Cardiac muscle cell (in vitro differentiated cells and primary cell): ENCODE measurements at regions not wholly inside any gene's neighbourhood (a gene's known extent, or its start where the extent isn't known, plus 50 kb on each side); places are given as distances from the start of the nearest gene placed in this dataset.

Source experiments
- DNase-seq, 2 donors: peaks; one replicate each; pipeline versions ENCODE4 v3.0.0 to v3.0.0-alpha.2; 2010 to 2017; ENCODE audit warnings: low read depth in 1 of 2, low spot score in 1 of 2
- H3K27ac ChIP-seq: fragments of 200-600 bp; sonication (generic); 2 replicates; pipeline ENCODE4 v1.5.1; 2016
- H3K27me3 ChIP-seq: fragments of 200-600 bp; sonication (generic); 2 replicates; pipeline ENCODE4 v1.6.0; 2016; ENCODE audit warnings: control low read depth
- H3K36me3 ChIP-seq: fragments of 200-600 bp; sonication (generic); 2 replicates; pipeline ENCODE4 v1.5.1; 2016; ENCODE audit warnings: control low read depth
- H3K4me1 ChIP-seq: fragments of 200-600 bp; sonication (generic); 2 replicates; pipeline ENCODE4 v1.8.1; 2017; ENCODE audit warnings: low read depth, mild to moderate bottlenecking, mixed run types
- H3K4me3 ChIP-seq: fragments of 200-600 bp; sonication (generic); 2 replicates; pipeline ENCODE4 v1.5.1; 2016; ENCODE audit warnings: mild to moderate bottlenecking
- H3K9me3 ChIP-seq: fragments of 200-600 bp; sonication (generic); 2 replicates; pipeline ENCODE4 v1.5.1; 2017; ENCODE audit warnings: low read depth, mild to moderate bottlenecking, control low read depth
- TF ChIP-seq, protein P1 (sequence below): IDR thresholded peaks from 2 replicates; pipeline ENCODE4 v1.5.1; 2012; ENCODE audit warnings: low read depth, mild to moderate bottlenecking, low read length

DNA sequence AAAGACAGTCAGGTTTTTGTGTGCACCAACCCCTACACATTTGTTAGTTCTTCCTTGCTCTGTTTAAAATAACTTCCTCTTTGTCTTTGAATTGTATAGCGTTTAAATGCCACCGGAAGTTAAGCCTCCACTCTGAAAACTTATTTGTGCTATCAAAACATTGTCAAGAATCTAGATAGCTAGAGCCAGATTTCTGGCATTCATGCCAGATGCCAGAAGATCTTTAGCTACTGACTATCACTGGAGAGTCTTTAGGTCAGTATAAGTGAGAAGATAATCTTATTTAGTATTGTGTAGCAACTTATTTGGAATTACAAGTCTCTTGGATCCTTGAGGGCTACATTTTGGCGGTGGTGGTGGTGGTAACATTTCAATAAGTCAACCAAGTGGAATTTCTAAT, 63.4 kb upstream of the ADAM23 start:
- Histone ChIP-seq H3K9me3 (no peaks in the 10 kb centered on the region), H3K27ac (no peak overlapping the region)
- TF ChIP-seq, protein P1, sequence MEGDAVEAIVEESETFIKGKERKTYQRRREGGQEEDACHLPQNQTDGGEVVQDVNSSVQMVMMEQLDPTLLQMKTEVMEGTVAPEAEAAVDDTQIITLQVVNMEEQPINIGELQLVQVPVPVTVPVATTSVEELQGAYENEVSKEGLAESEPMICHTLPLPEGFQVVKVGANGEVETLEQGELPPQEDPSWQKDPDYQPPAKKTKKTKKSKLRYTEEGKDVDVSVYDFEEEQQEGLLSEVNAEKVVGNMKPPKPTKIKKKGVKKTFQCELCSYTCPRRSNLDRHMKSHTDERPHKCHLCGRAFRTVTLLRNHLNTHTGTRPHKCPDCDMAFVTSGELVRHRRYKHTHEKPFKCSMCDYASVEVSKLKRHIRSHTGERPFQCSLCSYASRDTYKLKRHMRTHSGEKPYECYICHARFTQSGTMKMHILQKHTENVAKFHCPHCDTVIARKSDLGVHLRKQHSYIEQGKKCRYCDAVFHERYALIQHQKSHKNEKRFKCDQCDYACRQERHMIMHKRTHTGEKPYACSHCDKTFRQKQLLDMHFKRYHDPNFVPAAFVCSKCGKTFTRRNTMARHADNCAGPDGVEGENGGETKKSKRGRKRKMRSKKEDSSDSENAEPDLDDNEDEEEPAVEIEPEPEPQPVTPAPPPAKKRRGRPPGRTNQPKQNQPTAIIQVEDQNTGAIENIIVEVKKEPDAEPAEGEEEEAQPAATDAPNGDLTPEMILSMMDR = no peak

DNA sequence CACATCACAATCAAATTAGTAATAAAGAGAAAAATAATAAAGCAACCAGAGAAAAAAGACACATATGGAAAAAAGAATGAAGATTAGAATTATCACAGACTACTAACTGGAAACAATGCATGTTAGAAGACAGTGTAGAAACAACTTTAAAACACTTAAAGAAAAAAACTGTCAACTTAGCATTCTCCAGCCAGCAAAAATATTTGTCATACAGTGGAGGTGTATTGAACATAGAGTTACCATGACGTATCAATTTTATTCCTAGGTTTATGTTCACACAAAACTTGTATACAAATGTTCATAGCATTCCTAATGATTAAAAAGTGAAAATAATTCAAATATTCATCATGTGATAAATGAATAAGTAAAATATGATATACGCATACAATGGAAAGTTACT, 61.5 kb upstream of the ADAM23 start:
- H3K4me1 ChIP-seq = no peaks in the 10 kb centered on the region
- H3K36me3 ChIP-seq = no peaks in the 10 kb centered on the region
- no peak overlapping the region for H3K4me3 ChIP-seq
- H3K27me3 ChIP-seq = no peaks in the 10 kb centered on the region
- DNase-seq = no peak
- TF ChIP-seq, protein P1 = no peak
- H3K27ac ChIP-seq = no peak overlapping the region
- no peaks in the 10 kb centered on the region for H3K9me3 ChIP-seq

More for the DNA sequence above, 63.4 kb upstream of the ADAM23 start:
- no peaks in the 10 kb centered on the region for H3K36me3 ChIP-seq
- no peaks in the 10 kb centered on the region for H3K27me3 ChIP-seq
- no peak overlapping the region for H3K4me3 ChIP-seq
- no peaks in the 10 kb centered on the region for H3K4me1 ChIP-seq
- DNase-seq = no peak

DNA sequence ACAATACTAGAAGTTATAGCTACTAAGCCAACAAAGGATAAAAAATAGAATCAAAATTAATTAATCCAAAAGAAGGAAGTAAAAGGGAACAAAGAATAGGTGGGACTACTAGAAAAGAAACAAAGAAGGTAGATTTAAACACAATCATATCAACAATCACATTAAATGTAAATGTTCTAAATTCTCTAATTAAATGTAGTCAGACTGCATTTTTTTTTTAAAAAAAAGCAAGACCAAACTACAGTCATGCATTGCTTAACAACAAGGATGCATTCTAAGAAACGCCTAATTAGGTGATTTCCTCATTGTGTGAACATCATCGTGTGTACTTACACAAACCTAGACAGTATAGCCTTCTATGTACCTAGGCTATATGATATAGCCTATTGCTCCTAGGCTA, 59.7 kb upstream of the ADAM23 start:
- DNase-seq = no peak
- no peak overlapping the region for H3K4me3 ChIP-seq

DNA sequence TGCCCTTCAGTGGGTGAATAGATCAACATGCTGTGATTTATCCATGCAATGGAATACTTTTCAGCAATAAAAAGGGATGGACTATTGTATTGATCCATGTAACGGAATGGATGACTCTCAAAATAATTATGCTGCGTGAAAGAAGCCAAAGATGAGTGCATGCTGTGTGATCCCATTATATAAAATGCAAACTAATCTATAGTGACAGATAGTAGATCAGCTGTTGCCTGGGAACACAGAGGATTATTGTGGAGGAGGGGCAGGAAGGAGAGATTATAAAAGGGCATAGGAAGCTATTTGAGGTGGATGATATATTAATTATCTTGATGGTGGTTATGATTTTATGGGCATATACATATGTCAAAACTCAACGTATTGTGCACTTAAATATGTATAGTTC, 55.5 kb upstream of the ADAM23 start:
- TF ChIP-seq, protein P1 = no peak

More for the DNA sequence above, 59.7 kb upstream of the ADAM23 start:
- no peaks in the 10 kb centered on the region for H3K9me3 ChIP-seq
- TF ChIP-seq, protein P1 = no peak
- H3K27me3 ChIP-seq = no peaks in the 10 kb centered on the region
- H3K36me3 ChIP-seq = no peaks in the 10 kb centered on the region
- H3K27ac ChIP-seq = no peak overlapping the region
- no peaks in the 10 kb centered on the region for H3K4me1 ChIP-seq

DNA sequence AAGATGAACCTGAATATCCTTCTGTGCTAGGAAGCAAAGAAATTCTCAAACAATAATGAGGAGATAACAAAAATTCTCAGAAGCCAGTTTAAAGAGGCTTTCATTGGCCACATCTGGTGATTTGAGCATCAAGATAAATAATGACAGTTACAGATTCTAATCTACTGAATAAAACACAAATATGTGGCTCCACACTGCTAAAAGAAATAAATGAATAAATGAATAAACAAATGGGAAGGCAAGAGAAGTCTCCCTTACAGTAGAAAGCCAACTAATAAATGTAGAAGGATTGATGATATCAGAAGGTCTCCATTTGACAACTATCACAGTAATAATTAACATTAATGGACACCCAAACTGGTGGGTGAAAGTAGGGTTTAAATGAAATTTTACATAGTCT, 54.6 kb upstream of the ADAM23 start:
- Histone ChIP-seq H3K9me3 (no peaks in the 10 kb centered on the region), H3K4me1 (no peaks in the 10 kb centered on the region), H3K4me3 (no peak overlapping the region), H3K27me3 (no peaks in the 10 kb centered on the region), H3K27ac (no peak overlapping the region), H3K36me3 (no peaks in the 10 kb centered on the region)
- TF ChIP-seq, protein P1 = no peak
- DNase-seq = no peak

More for the DNA sequence above, 55.5 kb upstream of the ADAM23 start:
- Histone ChIP-seq H3K4me3 (no peak overlapping the region), H3K36me3 (no peaks in the 10 kb centered on the region), H3K27ac (no peak overlapping the region), H3K27me3 (no peaks in the 10 kb centered on the region), H3K4me1 (no peaks in the 10 kb centered on the region), H3K9me3 (no peaks in the 10 kb centered on the region)
- DNase-seq = no peak

DNA sequence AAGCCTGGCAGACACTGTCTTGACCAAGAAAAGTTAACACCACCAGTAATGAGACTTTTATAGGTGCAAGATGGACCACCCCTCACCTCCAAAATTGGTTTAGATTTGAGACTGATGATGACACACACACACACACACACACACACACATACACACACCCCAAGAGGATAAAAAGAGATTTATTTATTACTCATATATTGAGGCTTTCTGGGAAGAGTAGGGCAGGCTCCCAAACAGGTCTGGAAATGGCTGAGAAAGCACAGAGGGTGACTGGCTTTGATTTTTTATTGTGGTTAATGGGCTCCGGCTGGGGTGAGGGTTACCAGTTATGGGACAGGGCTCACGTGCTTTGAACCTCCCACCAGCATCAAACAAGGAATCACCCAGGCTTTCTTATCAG, 54.2 kb upstream of the ADAM23 start:
- Histone ChIP-seq H3K27ac (no peak overlapping the region), H3K4me3 (no peak overlapping the region), H3K27me3 (no peaks in the 10 kb centered on the region), H3K4me1 (no peaks in the 10 kb centered on the region), H3K36me3 (no peaks in the 10 kb centered on the region), H3K9me3 (no peaks in the 10 kb centered on the region)
- DNase-seq = no peak
- TF ChIP-seq, protein P1 = no peak
